IPS-20b (cell line): ENCODE measurements at regions not wholly inside any gene's neighbourhood (a gene's known extent, or its start where the extent isn't known, plus 50 kb on each side); places are given as distances from the start of the nearest gene placed in this dataset.

Source experiments
- H3K27ac ChIP-seq: one replicate; pipeline ENCODE4 v1.5.1; 2013; ENCODE audit warnings: low read length
- H3K27me3 ChIP-seq: 2 replicates; pipeline ENCODE4 v1.6.1; 2013; ENCODE audit warnings: mild to moderate bottlenecking, low read length, inconsistent platforms; ENCODE audit not compliant: insufficient read depth
- H3K36me3 ChIP-seq: 2 replicates; pipeline ENCODE4 v1.6.1; 2013; ENCODE audit warnings: low read depth, mild to moderate bottlenecking, inconsistent platforms, low read length, moderate library complexity; ENCODE audit not compliant: insufficient read depth
- H3K4me1 ChIP-seq: 2 replicates; pipeline ENCODE4 v1.6.1; 2013; ENCODE audit warnings: mild to moderate bottlenecking, control low read depth, inconsistent platforms, low read length, moderate library complexity; ENCODE audit not compliant: insufficient read depth
- H3K4me3 ChIP-seq: 2 replicates; pipeline ENCODE4 v1.5.1; 2013; ENCODE audit warnings: mild to moderate bottlenecking, low read length, inconsistent platforms
- H3K9ac ChIP-seq: 2 replicates; pipeline ENCODE4 v1.6.1; 2013; ENCODE audit warnings: low read depth, mild to moderate bottlenecking, inconsistent platforms, low read length, moderate library complexity
- H3K9me3 ChIP-seq: 2 replicates; pipeline ENCODE4 v1.6.1; 2013; ENCODE audit warnings: mild to moderate bottlenecking, low read depth, low read length, inconsistent platforms; ENCODE audit not compliant: insufficient read depth

GRCh38 chr20:48057251-48057650 lies 272.0 kb upstream of the SULF2 start:
- H3K27me3 ChIP-seq = no peaks in the 10 kb centered on the region
- no peaks in the 10 kb centered on the region for H3K36me3 ChIP-seq
- H3K4me1 ChIP-seq = no peaks in the 10 kb centered on the region
- H3K27ac ChIP-seq = no peak overlapping the region
- H3K9ac ChIP-seq = no peak overlapping the region
- peaks cover 15% of the 10 kb centered on the region for H3K9me3 ChIP-seq
- H3K4me3 ChIP-seq = no peak overlapping the region

- Histone ChIP-seq H3K27ac (no peak overlapping the region), H3K4me1 (no peaks in the 10 kb centered on the region), H3K27me3 (no peaks in the 10 kb centered on the region), H3K9ac (no peak overlapping the region), H3K9me3 (peaks cover 15% of the 10 kb centered on the region), H3K36me3 (no peaks in the 10 kb centered on the region), H3K4me3 (no peak overlapping the region)
Observed at GRCh38 chr20:48056218-48056617, 270.9 kb upstream of the SULF2 start.

GRCh38 chr20:48054051-48054450 lies 268.8 kb upstream of the SULF2 start:
- Histone ChIP-seq H3K36me3 (no peaks in the 10 kb centered on the region), H3K9me3 (peaks cover 15% of the 10 kb centered on the region), H3K4me1 (no peaks in the 10 kb centered on the region), H3K9ac (no peak overlapping the region), H3K4me3 (no peak overlapping the region), H3K27ac (no peak overlapping the region), H3K27me3 (no peaks in the 10 kb centered on the region)

GRCh38 chr20:48052475-48052835 lies 267.2 kb upstream of the SULF2 start:
- H3K36me3 ChIP-seq = no peaks in the 10 kb centered on the region
- no peaks in the 10 kb centered on the region for H3K4me1 ChIP-seq
- peaks cover 3% of the 10 kb centered on the region for H3K9me3 ChIP-seq
- no peak overlapping the region for H3K4me3 ChIP-seq
- H3K9ac ChIP-seq = no peak overlapping the region
- no peak overlapping the region for H3K27ac ChIP-seq
- H3K27me3 ChIP-seq = no peaks in the 10 kb centered on the region

GRCh38 chr20:48051794-48052474 lies 266.7 kb upstream of the SULF2 start:
- H3K9me3 ChIP-seq = peaks cover 3% of the 10 kb centered on the region; the same call in 1 of the 2 replicates
- no peak overlapping the region for H3K4me3 ChIP-seq
- no peak overlapping the region for H3K27ac ChIP-seq
- no peaks in the 10 kb centered on the region for H3K4me1 ChIP-seq
- H3K9ac ChIP-seq = no peak overlapping the region
- no peaks in the 10 kb centered on the region for H3K27me3 ChIP-seq
- H3K36me3 ChIP-seq = no peaks in the 10 kb centered on the region

- peaks cover 3% of the 10 kb centered on the region; the same call in 1 of the 2 replicates for H3K9me3 ChIP-seq
- H3K27me3 ChIP-seq = no peaks in the 10 kb centered on the region
- H3K4me3 ChIP-seq = no peak overlapping the region
- no peaks in the 10 kb centered on the region for H3K4me1 ChIP-seq
- H3K9ac ChIP-seq = no peak overlapping the region
- no peaks in the 10 kb centered on the region for H3K36me3 ChIP-seq
- no peak overlapping the region for H3K27ac ChIP-seq
Observed at GRCh38 chr20:48049641-48050040, 264.4 kb upstream of the SULF2 start.

- Histone ChIP-seq H3K27ac (no peak overlapping the region), H3K27me3 (no peaks in the 10 kb centered on the region), H3K4me1 (no peaks in the 10 kb centered on the region), H3K36me3 (no peaks in the 10 kb centered on the region), H3K4me3 (no peak overlapping the region), H3K9ac (no peak overlapping the region), H3K9me3 (peaks cover 3% of the 10 kb centered on the region; the same call in 1 of the 2 replicates)
Observed at GRCh38 chr20:48049171-48049570, 263.9 kb upstream of the SULF2 start.

GRCh38 chr20:48047447-48047846 lies 262.2 kb upstream of the SULF2 start:
- H3K4me3 ChIP-seq = no peak overlapping the region
- H3K4me1 ChIP-seq = no peaks in the 10 kb centered on the region
- H3K27ac ChIP-seq = no peak overlapping the region
- H3K27me3 ChIP-seq = no peaks in the 10 kb centered on the region
- no peaks in the 10 kb centered on the region for H3K36me3 ChIP-seq
- no peak overlapping the region for H3K9ac ChIP-seq
- H3K9me3 ChIP-seq = peaks cover 3% of the 10 kb centered on the region; the same call in 1 of the 2 replicates

- no peak overlapping the region for H3K27ac ChIP-seq
- no peaks in the 10 kb centered on the region for H3K36me3 ChIP-seq
- no peaks in the 10 kb centered on the region for H3K9me3 ChIP-seq
- H3K4me1 ChIP-seq = no peaks in the 10 kb centered on the region
- H3K9ac ChIP-seq = no peak overlapping the region
- H3K27me3 ChIP-seq = no peaks in the 10 kb centered on the region
- no peak overlapping the region for H3K4me3 ChIP-seq
Observed at GRCh38 chr20:48042628-48043027, 257.3 kb upstream of the SULF2 start.

GRCh38 chr20:48041078-48041780 lies 255.9 kb upstream of the SULF2 start:
- H3K27ac ChIP-seq = no peak overlapping the region
- no peaks in the 10 kb centered on the region for H3K9me3 ChIP-seq
- H3K4me3 ChIP-seq = no peak overlapping the region
- H3K27me3 ChIP-seq = no peaks in the 10 kb centered on the region
- H3K36me3 ChIP-seq = no peaks in the 10 kb centered on the region
- no peak overlapping the region for H3K9ac ChIP-seq
- H3K4me1 ChIP-seq = no peaks in the 10 kb centered on the region

- no peak overlapping the region for H3K9ac ChIP-seq
- H3K36me3 ChIP-seq = no peaks in the 10 kb centered on the region
- no peaks in the 10 kb centered on the region for H3K4me1 ChIP-seq
- H3K9me3 ChIP-seq = no peaks in the 10 kb centered on the region
- H3K27me3 ChIP-seq = no peaks in the 10 kb centered on the region
- H3K4me3 ChIP-seq = no peak overlapping the region
- H3K27ac ChIP-seq = no peak overlapping the region
Observed at GRCh38 chr20:48040491-48040890, 255.2 kb upstream of the SULF2 start.

- Histone ChIP-seq H3K4me1 (no peaks in the 10 kb centered on the region), H3K27ac (no peak overlapping the region), H3K9me3 (no peaks in the 10 kb centered on the region), H3K36me3 (no peaks in the 10 kb centered on the region), H3K27me3 (no peaks in the 10 kb centered on the region), H3K9ac (no peak overlapping the region), H3K4me3 (no peak overlapping the region)
Observed at GRCh38 chr20:48040051-48040450, 254.8 kb upstream of the SULF2 start.
